Fibroblast of lung (primary cell): ENCODE measurements at regions not wholly inside any gene's neighbourhood (a gene's known extent, or its start where the extent isn't known, plus 50 kb on each side); places are given as distances from the start of the nearest gene placed in this dataset.

Experiments used
- EZH2 ChIP-seq: IDR thresholded peaks from 2 replicates; pipeline ENCODE4 v1.5.1; 2012; ENCODE audit warnings: low read length, control low read depth, mild to moderate bottlenecking; ENCODE audit errors: missing control alignments
- TF ChIP-seq, protein P1 (sequence below), 2 donors: IDR thresholded peaks in 1 of 2; conservative IDR thresholded peaks in 1 of 2; 1 replicate in 1 of 2; 2 replicates in 1 of 2; pipeline ENCODE4 v1.5.1; 2011 to 2012; ENCODE audit warnings: low read length in 2 of 2, control low read depth in 1 of 2, inconsistent platforms in 1 of 2, low read depth in 1 of 2, mild to moderate bottlenecking in 1 of 2

DNA sequence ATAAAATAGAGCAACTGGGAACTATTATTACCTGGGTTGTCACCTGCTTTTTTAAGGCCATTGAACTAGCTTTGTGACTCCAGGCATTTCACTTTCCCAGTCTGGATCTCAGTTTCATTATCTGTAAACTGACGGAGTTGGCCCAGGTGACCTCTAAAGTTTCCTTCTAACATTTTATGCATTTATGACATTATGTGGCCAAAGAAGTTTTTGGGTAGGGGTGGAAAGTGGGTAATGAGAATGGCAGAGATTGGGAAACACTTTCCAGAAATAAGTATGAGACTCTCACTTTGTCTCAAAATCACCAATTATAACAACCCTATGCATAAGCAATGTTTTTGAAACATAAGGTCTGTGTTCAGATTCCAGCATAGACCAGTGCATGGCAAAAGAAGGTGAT is 99.1 kb upstream of the ARHGEF3 start:
- TF ChIP-seq EZH2, result no peak
- TF ChIP-seq, protein P1, sequence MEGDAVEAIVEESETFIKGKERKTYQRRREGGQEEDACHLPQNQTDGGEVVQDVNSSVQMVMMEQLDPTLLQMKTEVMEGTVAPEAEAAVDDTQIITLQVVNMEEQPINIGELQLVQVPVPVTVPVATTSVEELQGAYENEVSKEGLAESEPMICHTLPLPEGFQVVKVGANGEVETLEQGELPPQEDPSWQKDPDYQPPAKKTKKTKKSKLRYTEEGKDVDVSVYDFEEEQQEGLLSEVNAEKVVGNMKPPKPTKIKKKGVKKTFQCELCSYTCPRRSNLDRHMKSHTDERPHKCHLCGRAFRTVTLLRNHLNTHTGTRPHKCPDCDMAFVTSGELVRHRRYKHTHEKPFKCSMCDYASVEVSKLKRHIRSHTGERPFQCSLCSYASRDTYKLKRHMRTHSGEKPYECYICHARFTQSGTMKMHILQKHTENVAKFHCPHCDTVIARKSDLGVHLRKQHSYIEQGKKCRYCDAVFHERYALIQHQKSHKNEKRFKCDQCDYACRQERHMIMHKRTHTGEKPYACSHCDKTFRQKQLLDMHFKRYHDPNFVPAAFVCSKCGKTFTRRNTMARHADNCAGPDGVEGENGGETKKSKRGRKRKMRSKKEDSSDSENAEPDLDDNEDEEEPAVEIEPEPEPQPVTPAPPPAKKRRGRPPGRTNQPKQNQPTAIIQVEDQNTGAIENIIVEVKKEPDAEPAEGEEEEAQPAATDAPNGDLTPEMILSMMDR (conservative IDR thresholded peaks at IDR 0.05 in 1 of 2, IDR thresholded peaks at IDR 0.05 in 1 of 2; ENCODE audit: low read depth in 1 of 2, low read length in 2 of 2), result no peak
